H1 (cell line): ENCODE measurements at regions not wholly inside any gene's neighbourhood (a gene's known extent, or its start where the extent isn't known, plus 50 kb on each side); places are given as distances from the start of the nearest gene placed in this dataset.
"Not testable (repeated sequence)": the region's sequence is repeated elsewhere in the genome, so short reads cannot be mapped to it uniquely, and the experiment has no call there.

Experiments used
- CTCF ChIA-PET: fragments of 300-600 bp; sonication (Branson Sonifier 250); formaldehyde crosslinking; loops from one replicate; lab custom pipeline; 2021; ENCODE audit not compliant: partially characterized antibody; lab: Charles Lee
- POLR2A ChIA-PET: fragments of 300-600 bp; sonication (Branson Sonifier 250); formaldehyde crosslinking; loops from one replicate; lab custom pipeline; 2021; ENCODE audit warnings: inconsistent platforms; ENCODE audit not compliant: partially characterized antibody; lab: Charles Lee
- DNase-seq, 2 experiments: peaks; one replicate each; pipeline versions ENCODE4 v3.0.0 to v3.0.0-alpha.2; 2010 to 2022; ENCODE audit warnings: low spot score in 2 of 2, low read depth in 1 of 2, mixed read lengths in 1 of 2
- FAIRE-seq: peaks from 2 replicates; lab custom pipeline; 2011; peaks lifted over from hg19 to GRCh38; lab: Jason Lieb, UNC
- H2AFZ ChIP-seq: 2 replicates; pipeline ENCODE4 v1.8.1; 2012; ENCODE audit warnings: low read length, inconsistent platforms
- H2AK5ac ChIP-seq: 2 replicates; pipeline ENCODE4 v1.6.1; 2013; ENCODE audit warnings: low read depth, low read length
- H2BK120ac ChIP-seq: replicated peaks from 2 replicates; pipeline ENCODE3; 2013; ENCODE audit warnings: low read depth, low read length, inconsistent platforms
- H2BK12ac ChIP-seq: 2 replicates; pipeline ENCODE4 v1.6.1; 2013; ENCODE audit warnings: low read depth, low read length
- H2BK15ac ChIP-seq: 2 replicates; pipeline ENCODE4 v1.6.1; 2013; ENCODE audit warnings: low read length
- H2BK20ac ChIP-seq: 2 replicates; pipeline ENCODE4 v1.6.1; 2013; ENCODE audit warnings: low read length
- H2BK5ac ChIP-seq: 2 replicates; pipeline ENCODE4 v1.6.1; 2013; ENCODE audit warnings: low read depth, low read length
- H3K14ac ChIP-seq: 2 replicates; pipeline ENCODE4 v1.6.1; 2013; ENCODE audit warnings: inconsistent platforms; ENCODE audit not compliant: insufficient read length
- H3K18ac ChIP-seq: 2 replicates; pipeline ENCODE4 v1.6.1; 2013; ENCODE audit warnings: low read length; ENCODE audit errors: extremely low read depth
- H3K23ac ChIP-seq: 2 replicates; pipeline ENCODE4 v1.6.1; 2013; ENCODE audit warnings: inconsistent platforms; ENCODE audit not compliant: insufficient read length
- H3K23me2 ChIP-seq: 2 replicates; pipeline ENCODE4 v1.6.1; 2013; ENCODE audit warnings: low read depth, low read length
- H3K27ac ChIP-seq: 2 replicates; pipeline ENCODE4 v1.6.1; 2011; ENCODE audit warnings: low read depth, low read length, inconsistent platforms
- H3K27me3 ChIP-seq, 4 experiments: replicated peaks in 1 of 4; 1 replicate in 1 of 4; 2 replicates in 3 of 4; pipeline versions ENCODE4 v1.6.1 to v1.8.1; 2011 to 2013; ENCODE audit warnings: low read length in 3 of 4, mild to moderate bottlenecking in 3 of 4, inconsistent platforms in 2 of 4, mixed read lengths in 2 of 4, moderate library complexity in 1 of 4; ENCODE audit not compliant: control insufficient read depth in 3 of 4, insufficient read depth in 3 of 4; ENCODE audit errors: extremely low read depth in 1 of 4
- H3K36me3 ChIP-seq, 4 experiments: 2 replicates each; pipeline versions ENCODE4 v1.6.1 to v1.8.1; 2011 to 2013; ENCODE audit warnings: mild to moderate bottlenecking in 4 of 4, low read length in 3 of 4, moderate library complexity in 2 of 4, control low read depth in 1 of 4, inconsistent platforms in 1 of 4; ENCODE audit not compliant: insufficient read depth in 4 of 4, control insufficient read depth in 2 of 4
- H3K4ac ChIP-seq: replicated peaks from 2 replicates; pipeline ENCODE3; 2013; ENCODE audit warnings: low read length, low read depth, mixed read lengths, inconsistent platforms; ENCODE audit not compliant: insufficient read length
- H3K4me1 ChIP-seq, 4 experiments: replicated peaks in 1 of 4; 1 replicate in 1 of 4; 2 replicates in 3 of 4; pipeline versions ENCODE4 v1.6.1 to v1.8.1; 2011 to 2013; ENCODE audit warnings: low read length in 3 of 4, inconsistent platforms in 2 of 4, mixed read lengths in 1 of 4; ENCODE audit not compliant: insufficient read depth in 4 of 4, control insufficient read depth in 3 of 4
- H3K4me2 ChIP-seq, 2 experiments: 2 replicates each; pipeline versions ENCODE4 v1.6.1 to v1.8.1; 2011 to 2013; ENCODE audit warnings: low read depth in 2 of 2, low read length in 2 of 2, control low read depth in 1 of 2, inconsistent platforms in 1 of 2, mild to moderate bottlenecking in 1 of 2; ENCODE audit not compliant: insufficient read depth in 1 of 2
- H3K4me3 ChIP-seq, 4 experiments: fragments of 200-600, 300-600 bp in 1 of 4; sonication (generic), shearing (Covaris generic), sonication (Bioruptor Twin) in 1 of 4; 2 replicates each; pipeline versions ENCODE4 v1.5.1 to v1.8.1; 2011 to 2016; ENCODE audit warnings: low read length in 4 of 4, low read depth in 3 of 4, control low read depth in 2 of 4, inconsistent platforms in 2 of 4, mild to moderate bottlenecking in 2 of 4, mixed read lengths in 1 of 4, moderate library complexity in 1 of 4; ENCODE audit not compliant: insufficient read depth in 2 of 4; ENCODE audit errors: extremely low read depth in 1 of 4
- H3K56ac ChIP-seq: replicated peaks from 2 replicates; pipeline ENCODE3; 2013; ENCODE audit warnings: low read depth, mild to moderate bottlenecking, mixed read lengths, low read length, inconsistent platforms; ENCODE audit not compliant: insufficient read length
- H3K79me1 ChIP-seq: 2 replicates; pipeline ENCODE4 v1.6.1; 2013; ENCODE audit warnings: low read depth, low read length, control low read depth
- H3K79me2 ChIP-seq, 2 experiments: 2 replicates each; pipeline versions ENCODE4 v1.6.1 to v1.8.1; 2012 to 2013; ENCODE audit warnings: low read length in 2 of 2, mild to moderate bottlenecking in 2 of 2, inconsistent platforms in 1 of 2; ENCODE audit not compliant: insufficient read depth in 2 of 2, control insufficient read depth in 1 of 2
- H3K9ac ChIP-seq, 4 experiments: replicated peaks in 1 of 4; 1 replicate in 1 of 4; 2 replicates in 3 of 4; pipeline versions ENCODE4 v1.6.1 to v1.8.1; 2011 to 2013; ENCODE audit warnings: low read depth in 3 of 4, low read length in 3 of 4, control low read depth in 2 of 4, mild to moderate bottlenecking in 2 of 4, moderate library complexity in 2 of 4, inconsistent platforms in 1 of 4; ENCODE audit errors: extremely low read depth in 1 of 4
- H3K9me3 ChIP-seq, 2 experiments: 2 replicates each; pipeline versions ENCODE4 v1.6.1 to v1.8.1; 2012 to 2013; ENCODE audit warnings: mild to moderate bottlenecking in 2 of 2, moderate library complexity in 2 of 2, control low read depth in 1 of 2, inconsistent platforms in 1 of 2, low read depth in 1 of 2, low read length in 1 of 2, mixed read lengths in 1 of 2; ENCODE audit not compliant: insufficient read depth in 2 of 2
- H4K20me1 ChIP-seq, 2 experiments: replicated peaks in 1 of 2; 2 replicates each; pipeline versions ENCODE3 to v1.8.1; 2011 to 2013; ENCODE audit warnings: inconsistent platforms in 2 of 2, low read length in 2 of 2, mild to moderate bottlenecking in 1 of 2; ENCODE audit not compliant: insufficient read depth in 2 of 2, control insufficient read depth in 1 of 2
- H4K5ac ChIP-seq: 2 replicates; pipeline ENCODE4 v1.6.1; 2013; ENCODE audit warnings: low read length, low read depth, mixed read lengths, inconsistent platforms; ENCODE audit not compliant: insufficient read length
- H4K8ac ChIP-seq: 2 replicates; pipeline ENCODE4 v1.8.0; 2013; ENCODE audit warnings: mild to moderate bottlenecking, moderate library complexity, low read length, inconsistent platforms; ENCODE audit not compliant: insufficient read depth; ENCODE audit errors: extremely low read depth
- H4K91ac ChIP-seq: replicated peaks from 2 replicates; pipeline ENCODE3; 2013; ENCODE audit warnings: low read length, mixed read lengths, inconsistent platforms; ENCODE audit not compliant: insufficient read length
- WGBS, 2 experiments: shearing (Covaris generic) in 1 of 2; methylation state at CpG; one replicate each; pipeline versions ENCODE4 v1.1.6 to v1.1.7; 2013 to 2015; ENCODE audit warnings: low lambda C conversion rate in 2 of 2, mixed read lengths in 2 of 2, inconsistent platforms in 1 of 2, low coverage in 1 of 2, missing lambda C conversion rate in 1 of 2; ENCODE audit not compliant: insufficient replicate concordance in 2 of 2, insufficient coverage in 1 of 2, insufficient read length in 1 of 2; ENCODE audit errors: extremely low coverage in 1 of 2, missing lambda C conversion rate in 1 of 2; 5-methylcytosine and 5-hydroxymethylcytosine counted together

- WGBS, 2 experiments, result 91% methylated on average over 2 of the region's 4 CpGs; no CpG with 5 or more reads in 1 of the 2 experiments
- H2BK120ac ChIP-seq, H3K9me3 ChIP-seq, H3K79me1 ChIP-seq, CTCF ChIA-PET, H3K23ac ChIP-seq, H3K27ac ChIP-seq, H3K27me3 ChIP-seq, H4K91ac ChIP-seq, H3K79me2 ChIP-seq, FAIRE-seq, H3K9ac ChIP-seq, H3K14ac ChIP-seq, H3K4me3 ChIP-seq, H3K4ac ChIP-seq, H2BK15ac ChIP-seq, H4K5ac ChIP-seq, H2BK12ac ChIP-seq, H3K4me2 ChIP-seq, H3K4me1 ChIP-seq, H2BK20ac ChIP-seq, H2AK5ac ChIP-seq, H4K8ac ChIP-seq, H2AFZ ChIP-seq, H3K56ac ChIP-seq, H4K20me1 ChIP-seq, H3K18ac ChIP-seq, POLR2A ChIA-PET, H3K23me2 ChIP-seq, DNase-seq, H3K36me3 ChIP-seq, H2BK5ac ChIP-seq: not testable (repeated sequence)
Observed at GRCh38 chr3:39586215-39586614, 118.7 kb downstream of the MOBP start.
